ENCODE measurements at regions not wholly inside any gene's neighbourhood (a gene's known extent, or its start where the extent isn't known, plus 50 kb on each side); places are given as distances from the start of the nearest gene placed in this dataset.
"Not testable (repeated sequence)": the region's sequence is repeated elsewhere in the genome, so short reads cannot be mapped to it uniquely, and the experiment has no call there.

DNA sequence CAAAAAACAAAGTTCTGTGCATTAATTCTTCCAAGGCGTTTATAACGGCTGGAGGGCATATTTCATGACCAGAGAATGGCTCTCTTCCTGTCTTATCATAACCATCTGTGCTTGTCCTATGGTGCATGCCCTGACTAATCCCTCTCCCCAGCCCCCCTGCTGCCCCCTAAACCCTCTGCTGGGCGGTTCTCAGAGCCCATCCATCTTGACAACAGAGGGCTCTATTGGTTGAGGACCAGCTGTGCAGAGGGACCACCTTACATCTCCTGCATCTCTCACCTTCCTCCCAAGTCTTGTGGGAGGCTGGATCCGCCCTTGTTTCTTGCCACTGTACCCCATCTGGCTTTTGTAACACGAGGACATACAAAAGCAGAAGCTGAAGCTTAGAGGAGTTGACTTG is 282.1 kb downstream of the MIAT start:
- no peak for TF ChIP-seq POLR2A (IDR thresholded peaks at IDR 0.05; ENCODE audit: low read depth, low read length)
- FAIRE-seq: no peak
- DNase-seq (ENCODE audit: insufficient read length, low spot score): no peak

DNA sequence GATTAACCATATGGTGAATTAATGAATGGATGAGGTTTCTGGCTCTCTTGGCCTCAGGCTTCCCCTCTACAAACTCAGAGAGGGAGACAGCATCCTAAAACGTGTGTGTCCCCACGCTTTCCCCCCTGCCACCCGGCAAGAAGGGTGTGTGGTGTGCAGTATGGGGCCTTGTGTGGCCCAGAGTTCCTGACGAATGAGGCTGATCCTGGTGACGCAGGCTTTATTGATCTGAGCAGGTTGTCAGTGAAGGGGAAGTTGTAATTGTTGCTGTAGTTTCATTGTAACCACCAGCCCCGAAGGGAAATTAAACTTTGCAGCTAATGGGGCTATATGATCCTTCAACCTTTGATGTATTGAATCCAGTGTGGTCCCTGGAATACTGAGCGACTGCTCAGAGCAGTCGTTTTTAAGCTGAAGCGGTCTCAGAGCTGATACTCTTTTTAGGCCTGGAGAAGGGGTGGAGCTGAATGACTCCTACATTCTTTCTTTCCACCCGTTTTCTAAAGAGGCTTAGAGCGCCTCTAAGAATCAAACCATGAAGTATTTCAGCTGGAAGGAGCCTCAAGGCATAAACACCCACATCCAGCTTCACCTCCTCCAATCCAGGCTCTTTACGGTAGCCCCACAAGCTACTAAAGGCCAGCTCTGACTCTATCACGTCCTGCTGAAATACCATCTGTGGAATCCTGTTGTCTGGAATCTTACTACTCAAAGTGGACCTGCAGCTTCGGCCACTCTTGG is 284.7 kb downstream of the MIAT start:
- FAIRE-seq (no peak), DNase-seq (ENCODE audit: insufficient read length, low spot score) (no peak)
- TF ChIP-seq POLR2A (IDR thresholded peaks at IDR 0.05; ENCODE audit: low read depth, low read length): no peak

DNA sequence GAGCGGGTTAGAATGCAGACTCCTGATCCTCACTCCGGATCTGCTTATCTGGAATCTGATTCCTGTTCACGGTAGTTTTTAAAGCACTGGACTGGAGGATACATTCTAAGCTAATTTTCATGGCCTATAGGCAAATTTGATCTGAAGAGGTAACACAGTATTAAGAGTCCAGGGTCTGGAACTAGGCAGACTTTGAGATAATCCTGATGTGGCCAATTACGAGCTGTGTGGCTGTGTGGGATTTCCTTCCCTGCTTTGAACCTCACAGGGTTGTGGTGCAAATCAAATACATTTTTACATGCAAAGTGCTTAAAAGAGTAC is 285.2 kb downstream of the MIAT start:
- DNase-seq (ENCODE audit: insufficient read length, low spot score) (no peak), FAIRE-seq (no peak)
- TF ChIP-seq POLR2A (IDR thresholded peaks at IDR 0.05; ENCODE audit: low read depth, low read length): no peak

DNA sequence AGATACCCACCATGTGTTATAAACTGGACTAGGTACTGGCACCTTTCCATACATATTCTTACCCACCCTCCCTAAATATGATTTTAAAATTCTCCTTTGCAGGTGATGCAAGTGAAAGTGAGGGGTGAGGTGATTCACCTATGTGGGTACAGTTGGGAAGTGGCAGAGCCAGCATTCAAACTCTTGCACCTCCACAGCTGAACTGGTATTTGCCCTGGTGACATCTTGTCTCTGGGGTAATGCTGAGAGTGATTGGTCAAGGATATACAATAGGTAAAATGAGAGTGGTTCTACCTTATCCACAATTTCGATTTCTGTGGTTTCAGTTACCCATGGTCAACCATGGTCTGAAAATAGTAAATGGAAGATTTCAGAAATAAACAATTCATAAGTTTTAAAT is 288.2 kb downstream of the MIAT start:
- TF ChIP-seq POLR2A (IDR thresholded peaks at IDR 0.05; ENCODE audit: low read depth, low read length): no peak
- FAIRE-seq (no peak), DNase-seq (ENCODE audit: insufficient read length, low spot score) (no peak)

DNA sequence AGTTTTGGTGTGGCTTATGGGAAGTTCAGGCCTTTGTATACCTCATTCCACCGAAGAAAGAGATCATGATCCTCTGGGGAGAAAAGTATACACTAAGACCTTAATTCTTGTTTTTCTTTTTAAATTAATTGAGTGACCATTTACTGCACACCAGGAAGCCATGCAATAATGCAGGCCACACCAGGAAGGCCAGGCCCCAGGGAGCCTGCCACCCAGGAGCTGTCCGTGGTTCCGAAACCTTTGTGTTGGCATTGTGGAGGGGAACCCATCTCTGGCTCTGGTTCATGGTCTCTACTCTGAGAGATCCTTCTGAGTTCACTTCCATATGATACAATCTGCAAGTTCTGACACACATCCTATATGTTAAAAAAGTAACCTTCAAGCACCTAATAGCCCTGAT is 291.8 kb downstream of the MIAT start:
- TF ChIP-seq POLR2A (IDR thresholded peaks at IDR 0.05; ENCODE audit: low read depth, low read length): no peak
- DNase-seq (ENCODE audit: insufficient read length, low spot score) (peak; percentile 11), FAIRE-seq (no peak)

DNA sequence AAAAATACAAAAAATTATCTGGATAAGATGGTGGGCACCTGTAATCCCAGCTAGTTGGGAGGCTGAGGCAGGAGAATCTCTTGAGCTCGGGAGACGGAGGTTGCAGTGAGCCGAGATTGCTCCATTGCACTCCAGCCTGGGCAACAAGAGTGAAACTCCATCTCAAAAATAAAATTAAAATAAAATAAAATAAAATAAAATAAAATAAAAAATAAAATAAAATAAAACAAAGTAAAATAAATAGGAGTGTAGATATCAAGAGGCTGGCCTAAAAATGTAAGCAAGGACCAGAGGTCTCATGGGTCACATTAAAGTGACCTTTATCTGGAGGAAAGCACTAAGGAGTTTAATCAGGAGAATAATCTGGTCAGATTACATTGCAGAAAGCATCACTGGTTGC is 293.8 kb downstream of the MIAT start:
- DNase-seq (ENCODE audit: insufficient read length, low spot score); FAIRE-seq: not testable (repeated sequence)

DNA sequence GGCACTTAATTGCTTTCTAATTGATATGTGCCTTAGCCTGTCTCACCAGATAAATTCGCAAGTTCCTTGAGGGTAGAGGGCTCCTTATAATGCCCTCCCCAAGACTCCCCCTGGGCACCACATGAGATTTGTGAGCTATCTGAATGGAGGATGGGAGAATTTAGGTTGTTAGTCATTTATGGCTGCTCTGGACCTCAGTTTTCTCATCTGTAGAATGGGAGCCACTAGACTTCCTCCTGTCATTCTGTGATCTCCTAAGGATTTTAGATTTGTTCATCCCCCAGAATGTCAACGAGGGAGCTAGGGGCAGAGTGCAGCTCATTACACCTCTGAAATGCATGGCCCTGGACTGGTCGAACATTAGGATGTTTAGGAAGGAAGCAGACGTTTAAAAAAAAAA is 294.6 kb downstream of the MIAT start:
- no peak for FAIRE-seq
- DNase-seq (ENCODE audit: insufficient read length, low spot score): no peak
- no peak for TF ChIP-seq POLR2A (IDR thresholded peaks at IDR 0.05; ENCODE audit: low read depth, low read length)

DNA sequence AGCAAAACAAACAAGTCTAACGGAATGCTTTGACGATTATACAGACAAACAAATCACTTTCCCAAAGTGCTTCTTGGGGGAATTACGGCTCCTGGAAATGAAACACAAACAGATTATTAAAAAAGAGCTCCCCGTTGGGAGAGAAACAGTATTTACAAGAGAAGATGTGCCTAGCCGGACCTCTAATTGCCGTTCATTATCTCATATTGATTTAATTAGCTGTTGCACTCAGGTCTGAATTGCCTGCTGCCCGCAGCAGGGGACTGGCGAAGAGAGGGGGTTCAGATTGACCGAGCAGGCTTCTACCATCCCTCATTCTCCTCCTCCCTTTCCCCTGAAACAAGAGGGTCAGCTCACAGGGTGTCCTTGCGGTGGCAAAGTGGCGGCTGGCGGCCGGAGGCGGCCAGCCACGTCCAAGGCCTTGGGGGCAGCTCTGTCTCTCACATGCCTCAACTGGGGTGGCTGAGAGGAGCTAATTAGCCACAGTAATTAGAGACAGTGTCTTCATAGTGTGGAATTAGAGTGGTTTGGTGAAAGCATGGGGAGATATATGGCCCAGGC is 295.1 kb downstream of the MIAT start:
- DNase-seq (ENCODE audit: insufficient read length, low spot score): no peak
- TF ChIP-seq POLR2A (IDR thresholded peaks at IDR 0.05; ENCODE audit: low read depth, low read length): no peak
- FAIRE-seq: no peak

DNA sequence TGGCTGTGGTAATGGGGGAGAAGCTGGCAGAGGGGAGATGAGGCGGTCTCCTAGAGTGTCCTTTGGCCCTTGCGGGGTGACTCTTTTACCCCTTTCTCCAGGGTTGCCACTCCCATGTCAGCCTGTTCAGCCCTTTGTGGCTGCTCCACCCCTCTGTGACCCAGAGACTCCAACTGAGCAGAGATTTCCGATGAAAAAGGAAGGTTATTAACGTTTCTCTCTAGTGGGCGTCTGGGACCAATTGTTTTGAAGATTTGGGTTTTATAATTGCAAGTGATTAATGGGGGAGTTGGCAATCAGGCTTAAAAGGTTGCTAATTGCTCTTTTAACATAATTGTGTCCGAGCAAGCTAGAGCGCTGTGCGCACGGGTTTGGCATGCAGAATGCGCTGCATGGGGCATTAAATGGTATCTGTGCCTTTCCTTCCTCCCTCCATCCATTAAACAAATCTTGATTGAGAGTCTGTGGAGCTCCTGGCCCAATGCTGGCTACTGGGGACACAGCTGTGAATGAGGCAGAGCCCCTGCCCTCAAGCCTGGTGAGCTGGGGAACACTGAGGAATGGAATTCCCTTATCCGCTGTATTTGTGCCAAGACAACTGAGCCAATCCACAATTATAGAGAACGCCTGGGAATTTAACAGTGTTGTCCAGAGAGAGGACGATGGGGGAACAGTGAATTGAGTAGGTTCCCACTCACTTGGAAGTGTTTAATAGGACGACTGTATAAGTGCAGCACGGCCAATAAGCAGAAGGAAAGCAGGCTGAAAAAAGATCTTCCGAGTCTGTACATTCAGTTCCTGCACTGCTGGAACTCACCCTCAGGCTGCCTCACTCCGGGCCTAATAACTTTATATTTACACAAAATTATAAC is 295.9 kb downstream of the MIAT start:
- no peak for TF ChIP-seq POLR2A (IDR thresholded peaks at IDR 0.05; ENCODE audit: low read depth, low read length)
- no peak for DNase-seq (ENCODE audit: insufficient read length, low spot score)
- no peak for FAIRE-seq

DNA sequence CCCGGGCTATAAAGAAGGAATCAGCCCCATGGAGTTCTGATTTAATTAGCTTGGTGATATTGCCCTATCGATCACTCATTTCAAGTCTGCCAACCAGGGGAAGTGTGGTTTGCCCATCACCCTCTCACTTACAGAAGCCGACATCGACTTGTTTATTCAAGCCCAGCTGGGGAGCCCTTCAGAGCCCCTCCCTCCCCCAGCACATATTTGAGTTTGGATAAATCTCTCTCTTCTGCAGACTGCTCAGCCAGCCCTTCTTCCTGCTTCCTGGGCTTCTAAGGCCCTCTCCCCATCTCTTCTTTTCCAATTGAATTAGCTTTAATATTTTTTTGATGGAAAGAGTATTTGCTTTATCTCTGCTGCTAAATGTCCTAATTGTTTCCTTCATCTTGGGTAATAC is 299.0 kb downstream of the MIAT start:
- no peak for TF ChIP-seq POLR2A (IDR thresholded peaks at IDR 0.05; ENCODE audit: low read depth, low read length)
- DNase-seq (ENCODE audit: insufficient read length, low spot score) (no peak), FAIRE-seq (no peak)

DNA sequence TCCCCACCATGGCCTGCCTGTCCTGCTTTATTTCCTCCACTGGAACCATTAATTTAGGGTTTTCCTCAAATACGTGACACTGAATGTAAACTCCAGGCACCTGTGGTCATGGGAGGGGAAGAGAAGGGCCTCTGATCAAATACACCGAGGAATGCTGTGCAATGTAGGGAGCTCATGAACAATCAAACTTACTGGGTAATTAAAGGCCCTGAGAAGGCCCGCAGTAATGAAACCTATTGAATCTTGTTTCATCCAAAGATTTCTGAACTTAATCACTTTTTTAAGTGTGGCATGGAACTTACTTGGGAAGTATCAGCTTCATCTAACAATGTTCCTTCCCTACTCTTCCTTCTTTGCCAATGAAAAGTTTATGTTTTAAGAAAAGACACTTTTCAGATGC is 299.8 kb downstream of the MIAT start:
- no peak for TF ChIP-seq POLR2A (IDR thresholded peaks at IDR 0.05; ENCODE audit: low read depth, low read length)
- DNase-seq (ENCODE audit: insufficient read length, low spot score): no peak
- FAIRE-seq: no peak

DNA sequence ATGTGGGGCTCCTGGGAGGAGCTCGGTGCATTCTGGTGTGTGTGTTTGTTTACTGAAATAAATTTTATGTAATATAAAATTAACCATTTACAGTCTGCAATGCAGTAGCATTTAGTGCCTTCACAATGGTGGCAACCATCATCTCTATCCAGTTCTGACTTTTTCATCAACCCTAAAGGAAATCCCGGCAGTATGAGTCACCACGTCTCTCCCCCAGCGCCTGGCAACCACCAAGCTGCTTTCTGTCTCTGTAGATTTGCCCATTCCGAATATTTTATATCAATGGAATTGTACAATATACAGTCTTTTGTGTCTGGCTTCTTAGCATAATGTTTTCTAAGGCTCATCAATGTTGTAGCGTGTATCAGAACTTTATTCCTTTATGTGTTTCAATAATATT is 300.5 kb downstream of the MIAT start:
- TF ChIP-seq POLR2A (IDR thresholded peaks at IDR 0.05; ENCODE audit: low read depth, low read length): no peak
- no peak for FAIRE-seq
- no peak for DNase-seq (ENCODE audit: insufficient read length, low spot score)

DNA sequence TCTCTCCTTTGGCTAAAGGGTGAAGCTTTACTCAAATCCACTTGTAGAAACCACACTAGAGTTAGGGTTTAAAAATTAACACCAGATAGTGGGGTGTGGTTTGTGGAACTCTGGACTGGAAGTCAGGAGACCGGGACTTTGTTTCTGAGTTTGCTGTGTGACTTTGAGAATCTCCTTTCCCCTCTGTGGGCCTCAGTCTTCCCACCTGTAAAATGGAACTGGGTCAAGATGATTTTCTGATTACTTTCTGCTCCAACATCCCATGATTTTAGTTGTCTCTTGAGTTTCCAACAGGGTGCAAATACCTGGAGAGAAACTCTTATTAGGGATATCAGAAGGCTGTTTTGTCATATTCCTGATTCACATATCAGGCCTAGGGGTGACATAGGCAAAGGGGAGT is 301.0 kb downstream of the MIAT start:
- no peak for DNase-seq (ENCODE audit: insufficient read length, low spot score)
- TF ChIP-seq POLR2A (IDR thresholded peaks at IDR 0.05; ENCODE audit: low read depth, low read length): no peak
- FAIRE-seq: no peak

DNA sequence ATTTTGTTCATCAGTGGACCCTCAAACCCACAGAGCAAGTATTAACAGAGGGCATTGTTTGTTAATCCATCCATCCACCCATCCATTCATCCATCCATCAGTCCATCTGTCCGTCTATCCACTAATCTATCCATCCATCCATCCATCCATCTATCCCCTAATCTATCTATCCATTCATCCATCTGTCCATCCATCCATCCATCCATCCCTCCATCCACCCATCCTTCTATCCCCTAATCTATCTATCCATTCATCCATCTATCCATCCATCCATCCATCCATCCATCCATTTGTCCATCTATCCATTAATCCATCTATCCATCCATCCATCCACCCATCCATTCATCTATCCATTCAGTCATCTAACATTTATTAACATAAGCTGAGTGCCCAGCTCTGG is 307.3 kb downstream of the MIAT start:
- FAIRE-seq: no peak
- DNase-seq (ENCODE audit: insufficient read length, low spot score): no peak
- no peak for TF ChIP-seq POLR2A (IDR thresholded peaks at IDR 0.05; ENCODE audit: low read depth, low read length)

DNA sequence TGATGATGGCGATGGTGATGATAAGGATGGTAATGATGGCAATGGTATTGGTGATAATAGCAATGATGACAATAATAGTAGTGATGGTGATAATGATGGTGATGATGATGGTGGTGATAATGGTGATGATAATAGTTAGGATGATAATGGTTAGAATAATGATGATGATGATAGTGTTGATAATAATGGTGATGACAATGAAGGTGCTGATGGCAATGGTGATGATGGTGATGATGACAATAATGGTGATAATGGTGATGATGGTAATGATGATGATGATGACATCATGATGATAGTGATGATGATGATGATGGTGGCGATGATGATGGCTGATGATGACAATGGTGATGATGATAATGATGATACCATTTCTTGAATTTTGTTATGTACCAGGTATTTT is 309.9 kb downstream of the MIAT start:
- FAIRE-seq (no peak), DNase-seq (ENCODE audit: insufficient read length, low spot score) (no peak)
- no peak for TF ChIP-seq POLR2A (IDR thresholded peaks at IDR 0.05; ENCODE audit: low read depth, low read length)
